CD14-positive monocyte (primary cell): ENCODE measurements at regions not wholly inside any gene's neighbourhood (a gene's known extent, or its start where the extent isn't known, plus 50 kb on each side); places are given as distances from the start of the nearest gene placed in this dataset.

ENCODE experiments used
- DNase-seq, 3 donors: peaks; one replicate each; pipeline ENCODE4 v3.0.0-alpha.2; 2011 to 2022
- H2AFZ ChIP-seq: 2 replicates; pipeline ENCODE4 v1.6.0; 2012; ENCODE audit warnings: mild to moderate bottlenecking, low read depth, low read length, inconsistent platforms; ENCODE audit not compliant: insufficient read depth, poor library complexity, severe bottlenecking
- H3K27ac ChIP-seq, 2 donors: 1 replicate in 1 of 2; 2 replicates in 1 of 2; pipeline ENCODE4 v1.5.1; 2012 to 2013; ENCODE audit warnings: low read length in 2 of 2, control low read depth in 1 of 2, inconsistent platforms in 1 of 2, low read depth in 1 of 2, mild to moderate bottlenecking in 1 of 2
- H3K27me3 ChIP-seq, 2 donors: one replicate each; pipeline versions ENCODE4 v1.6.0 to v1.6.1; 2011 to 2013; ENCODE audit warnings: low read length in 2 of 2; ENCODE audit not compliant: control insufficient read depth in 2 of 2, insufficient read depth in 2 of 2
- H3K36me3 ChIP-seq, 2 donors: replicated peaks in 1 of 2; 1 replicate in 1 of 2; 2 replicates in 1 of 2; pipeline versions ENCODE4 v1.5.1 to v1.6.1; 2012 to 2013; ENCODE audit warnings: low read length in 2 of 2, control low read depth in 1 of 2, inconsistent platforms in 1 of 2, mild to moderate bottlenecking in 1 of 2; ENCODE audit not compliant: insufficient read depth in 2 of 2, control insufficient read depth in 1 of 2
- H3K4me1 ChIP-seq, 2 donors: 1 replicate in 1 of 2; 2 replicates in 1 of 2; pipeline versions ENCODE4 v1.5.1 to v1.6.1; 2012 to 2013; ENCODE audit warnings: low read length in 2 of 2, control low read depth in 1 of 2, inconsistent platforms in 1 of 2, mild to moderate bottlenecking in 1 of 2, moderate library complexity in 1 of 2; ENCODE audit not compliant: insufficient read depth in 2 of 2, control insufficient read depth in 1 of 2
- H3K4me2 ChIP-seq: replicated peaks from 2 replicates; pipeline ENCODE3; 2012; ENCODE audit warnings: low read length, moderate library complexity, mild to moderate bottlenecking; ENCODE audit not compliant: poor library complexity, severe bottlenecking; ENCODE audit errors: extremely low read depth
- H3K4me3 ChIP-seq, 3 experiments: fragments of 200-600 bp in 1 of 3; sonication (generic) in 1 of 3; replicated peaks in 1 of 3; 1 replicate in 2 of 3; 2 replicates in 1 of 3; pipeline ENCODE4 v1.5.1; 2011 to 2013; ENCODE audit warnings: low read length in 3 of 3, mild to moderate bottlenecking in 3 of 3, control low read depth in 2 of 3, low read depth in 2 of 3, inconsistent platforms in 1 of 3, moderate library complexity in 1 of 3
- H3K79me2 ChIP-seq: 2 replicates; pipeline ENCODE4 v1.6.0; 2012; ENCODE audit warnings: mild to moderate bottlenecking, control low read depth, inconsistent platforms, low read length, moderate library complexity; ENCODE audit not compliant: insufficient read depth
- H3K9ac ChIP-seq: 2 replicates; pipeline ENCODE4 v1.6.0; 2017; ENCODE audit warnings: low read length, mild to moderate bottlenecking; ENCODE audit not compliant: insufficient read depth, poor library complexity, severe bottlenecking
- H3K9me3 ChIP-seq, 2 donors: replicated peaks in 1 of 2; 1 replicate in 1 of 2; 2 replicates in 1 of 2; pipeline versions ENCODE4 v1.5.1 to v1.6.1; 2012 to 2013; ENCODE audit warnings: low read length in 2 of 2, control low read depth in 1 of 2; ENCODE audit not compliant: control insufficient read depth in 1 of 2, insufficient read depth in 1 of 2
- H4K20me1 ChIP-seq: 2 replicates; pipeline ENCODE4 v1.6.0; 2012; ENCODE audit warnings: mild to moderate bottlenecking, low read length, control low read depth, moderate library complexity; ENCODE audit not compliant: insufficient read depth
- H3K27ac Mint-ChIP-seq, 7 donors: one replicate each; pipeline ENCODE4 v1.8.0; 2020; ENCODE audit warnings: mild to moderate bottlenecking in 7 of 7, mixed read lengths in 7 of 7, moderate library complexity in 6 of 7, inconsistent platforms in 2 of 7
- H3K27me3 Mint-ChIP-seq, 3 donors: one replicate each; pipeline ENCODE4 v1.8.0; 2021 to 2022; ENCODE audit warnings: low read depth in 3 of 3, mild to moderate bottlenecking in 3 of 3, mixed read lengths in 3 of 3, moderate library complexity in 3 of 3, inconsistent platforms in 1 of 3
- H3K36me3 Mint-ChIP-seq, 2 donors: one replicate each; pipeline ENCODE4 v1.8.0; 2020; ENCODE audit warnings: mixed read lengths in 2 of 2, inconsistent platforms in 1 of 2, mild to moderate bottlenecking in 1 of 2
- H3K4me1 Mint-ChIP-seq: one replicate; pipeline ENCODE4 v1.8.0; 2020; ENCODE audit warnings: mild to moderate bottlenecking, mixed read lengths
- H3K4me3 Mint-ChIP-seq, 2 donors: one replicate each; pipeline ENCODE4 v1.8.0; 2020; ENCODE audit warnings: mild to moderate bottlenecking in 2 of 2, mixed read lengths in 2 of 2, moderate library complexity in 1 of 2
- H3K9me3 Mint-ChIP-seq, 7 donors: one replicate each; pipeline ENCODE4 v1.8.0; 2020 to 2022; ENCODE audit warnings: mixed read lengths in 7 of 7, mild to moderate bottlenecking in 6 of 7, moderate library complexity in 6 of 7, inconsistent platforms in 2 of 7
- CTCF ChIP-seq: fragments of 200-600 bp; IDR thresholded peaks from one replicate; pipeline ENCODE4 v1.8.0; 2022; ENCODE audit warnings: antibody characterized with exemption, mild to moderate bottlenecking
- WGBS: methylation state at CpG from one replicate; pipeline ENCODE4 v1.1.5; 2013; ENCODE audit warnings: missing lambda C conversion rate; ENCODE audit not compliant: insufficient coverage; 5-methylcytosine and 5-hydroxymethylcytosine counted together
- intact Hi-C, 2 donors: fragments of 100-400 bp; cut with micrococcal nuclease; formaldehyde crosslinking; loops; one replicate each; pipeline versions ENCODE4 v1.15.0 to v1.15.1; 2023

GRCh38 chr12:41869432-41869831 is 275.2 kb downstream of the GXYLT1 start:
- Histone ChIP-seq H3K36me3 (no peaks in the 10 kb centered on the region), H3K4me3 (no peak overlapping the region), H3K9me3 (no peaks in the 10 kb centered on the region), H2AFZ (no peak overlapping the region), H3K4me1 (no peaks in the 10 kb centered on the region), H3K79me2 (no peaks in the 10 kb centered on the region), H4K20me1 (no peaks in the 10 kb centered on the region), H3K27me3 (no peaks in the 10 kb centered on the region), H3K9ac (no peak overlapping the region), H3K4me2 (no peak overlapping the region), H3K27ac (no peak overlapping the region)
- no peaks in the 10 kb centered on the region for H3K36me3 Mint-ChIP-seq
- H3K27me3 Mint-ChIP-seq: no peaks in the 10 kb centered on the region
- WGBS: 89% methylated on average over 1 of the region's 2 CpGs
- H3K4me3 Mint-ChIP-seq: no peak overlapping the region
- TF ChIP-seq CTCF: no peak
- H3K9me3 Mint-ChIP-seq: peaks cover 10 to 19% (median 14%) of the 10 kb centered on the region in 7 donors
- no peaks in the 10 kb centered on the region for H3K4me1 Mint-ChIP-seq
- DNase-seq: no peak
- no peak overlapping the region for H3K27ac Mint-ChIP-seq
- intact Hi-C loops: no loop called here

- 92% methylated on average over 2 of the region's 4 CpGs for WGBS
- Mint-ChIP-seq H3K4me3 (no peak overlapping the region), H3K27ac (no peak overlapping the region), H3K27me3 (peaks cover 0 to 1% (median 0%) of the 10 kb centered on the region in 3 donors), H3K4me1 (no peaks in the 10 kb centered on the region), H3K36me3 (no peaks in the 10 kb centered on the region), H3K9me3 (peaks cover 0 to 8% (median 2%) of the 10 kb centered on the region in 7 donors)
- H3K9me3 ChIP-seq: no peaks in the 10 kb centered on the region
- no peak overlapping the region for H3K4me3 ChIP-seq
- no peaks in the 10 kb centered on the region for H3K4me1 ChIP-seq
- no peak overlapping the region for H2AFZ ChIP-seq
- intact Hi-C loops: no loop called here
- no peaks in the 10 kb centered on the region for H3K79me2 ChIP-seq
- no peak overlapping the region for H3K27ac ChIP-seq
- no peak for TF ChIP-seq CTCF
- no peaks in the 10 kb centered on the region for H4K20me1 ChIP-seq
- no peak overlapping the region for H3K4me2 ChIP-seq
- no peaks in the 10 kb centered on the region for H3K27me3 ChIP-seq
- H3K9ac ChIP-seq: no peak overlapping the region
- DNase-seq: no peak
- H3K36me3 ChIP-seq: no peaks in the 10 kb centered on the region
Observed at GRCh38 chr12:41866878-41867430, 277.7 kb downstream of the GXYLT1 start.
